ENCODE measurements at regions not wholly inside any gene's neighbourhood (a gene's known extent, or its start where the extent isn't known, plus 50 kb on each side); places are given as distances from the start of the nearest gene placed in this dataset.

DNA sequence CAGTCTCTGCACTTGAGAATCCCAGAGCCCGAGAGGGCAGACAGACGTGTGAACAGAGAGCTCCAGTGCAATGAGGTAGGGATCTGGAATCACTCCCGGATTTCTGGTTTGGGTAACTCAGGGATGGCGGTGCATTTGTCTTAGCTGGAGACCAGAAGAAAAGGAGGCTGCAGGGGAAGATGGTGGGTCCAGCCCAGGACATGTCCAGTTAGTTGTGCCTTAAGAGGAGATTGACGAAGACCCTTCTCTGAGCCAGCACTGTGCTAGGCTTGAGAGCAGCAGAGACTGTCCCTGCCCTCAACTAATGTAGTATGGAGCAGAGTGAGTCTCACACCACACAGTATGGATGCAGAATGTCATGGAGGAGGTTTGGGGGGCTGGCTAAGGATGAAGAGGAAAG, 150.6 kb upstream of the COPS8 start:
- DNase-seq (ENCODE audit: low spot score): no peak

DNA sequence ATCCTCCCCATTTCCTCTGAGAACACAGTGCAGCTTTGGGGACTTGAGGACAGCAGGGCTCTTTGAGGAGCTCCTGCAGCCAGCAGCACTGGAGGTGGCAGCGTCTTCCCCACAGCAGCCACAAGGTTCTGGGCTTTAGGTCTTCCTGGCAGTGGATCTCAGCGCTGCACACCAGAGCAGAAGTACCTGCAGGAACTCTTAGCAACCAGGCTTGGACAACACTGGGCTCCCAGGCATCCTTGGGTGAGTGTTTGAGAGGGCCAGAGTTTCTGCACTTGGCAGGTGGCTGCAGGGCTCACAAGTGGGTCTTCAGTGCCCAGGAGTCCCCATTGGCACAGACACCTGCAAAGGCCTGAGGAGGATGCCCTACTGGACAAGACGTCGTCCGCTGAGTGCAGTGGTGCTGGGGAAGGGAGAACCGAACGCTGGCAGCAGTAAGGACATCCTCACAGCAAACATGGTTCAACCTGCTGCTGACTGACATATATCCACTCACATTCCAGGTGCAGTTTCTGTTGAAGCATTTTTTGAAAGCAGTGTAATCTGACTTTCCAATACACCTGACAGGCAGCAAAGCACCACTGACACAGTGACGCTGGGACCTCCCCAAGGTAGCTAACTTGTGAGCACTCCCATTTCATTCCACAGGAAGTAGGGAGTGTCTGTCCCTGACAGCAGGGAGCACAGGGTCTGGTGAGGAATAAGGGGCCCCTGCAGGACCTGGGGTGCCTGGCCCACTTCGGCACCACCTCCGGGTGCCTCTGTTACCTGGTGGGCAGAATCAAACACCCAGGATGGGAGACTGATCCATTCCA, 149.9 kb upstream of the COPS8 start:
- no peak for DNase-seq (ENCODE audit: low spot score)

- no peak for DNase-seq (ENCODE audit: low spot score)
Measured at GRCh38 chr2:236936446-236936940, 149.2 kb upstream of the COPS8 start.

- no peak for DNase-seq (ENCODE audit: low spot score)
Measured at GRCh38 chr2:236938126-236938525, 147.6 kb upstream of the COPS8 start.

DNA sequence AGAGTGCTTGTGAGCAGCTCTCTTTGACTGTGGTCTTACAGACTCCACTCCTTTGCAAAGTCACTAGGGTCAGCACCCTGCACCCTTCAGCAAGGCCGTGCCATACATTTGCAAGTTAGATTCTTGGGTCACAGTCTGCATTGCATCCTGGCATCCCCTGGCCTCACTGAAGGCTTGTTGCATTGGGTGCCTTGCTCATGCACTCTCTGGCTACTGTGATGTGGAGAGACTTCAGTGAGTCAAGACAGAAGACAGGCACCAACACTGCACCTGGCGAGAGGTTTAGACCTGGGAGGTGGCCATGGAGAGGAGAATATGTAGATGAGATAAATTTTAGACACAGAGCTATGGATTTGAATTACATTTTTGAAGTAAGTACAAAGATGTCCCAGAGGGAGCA, 146.4 kb upstream of the COPS8 start:
- DNase-seq (ENCODE audit: low spot score): no peak

DNA sequence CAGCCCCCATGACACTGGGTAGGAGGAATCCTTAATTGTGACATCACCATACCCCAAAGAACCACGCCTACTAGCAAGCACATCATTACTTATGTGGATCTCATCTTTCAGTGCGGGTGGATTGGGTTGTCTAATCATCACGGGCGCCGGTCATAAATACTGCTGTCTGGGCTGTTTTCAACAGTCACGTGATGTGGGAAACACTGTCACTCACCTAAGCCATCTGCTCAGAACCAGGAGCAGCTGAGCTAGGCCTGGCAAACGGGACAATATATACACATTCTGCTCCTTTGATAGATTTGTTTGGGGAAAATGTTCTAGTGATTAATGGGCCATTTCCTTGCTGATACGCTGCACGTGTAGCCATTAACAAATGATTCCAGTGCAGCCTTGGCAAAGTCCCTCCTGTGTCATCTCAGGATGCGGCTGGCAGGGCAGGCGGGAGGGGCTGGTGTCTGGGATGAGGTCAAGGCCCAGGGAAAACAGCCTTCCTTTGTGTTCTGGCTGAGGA, 145.9 kb upstream of the COPS8 start:
- DNase-seq (ENCODE audit: low spot score): peak; percentile 34

GRCh38 chr2:236940497-236940896, 145.2 kb upstream of the COPS8 start:
- DNase-seq (ENCODE audit: low spot score): no peak

DNA sequence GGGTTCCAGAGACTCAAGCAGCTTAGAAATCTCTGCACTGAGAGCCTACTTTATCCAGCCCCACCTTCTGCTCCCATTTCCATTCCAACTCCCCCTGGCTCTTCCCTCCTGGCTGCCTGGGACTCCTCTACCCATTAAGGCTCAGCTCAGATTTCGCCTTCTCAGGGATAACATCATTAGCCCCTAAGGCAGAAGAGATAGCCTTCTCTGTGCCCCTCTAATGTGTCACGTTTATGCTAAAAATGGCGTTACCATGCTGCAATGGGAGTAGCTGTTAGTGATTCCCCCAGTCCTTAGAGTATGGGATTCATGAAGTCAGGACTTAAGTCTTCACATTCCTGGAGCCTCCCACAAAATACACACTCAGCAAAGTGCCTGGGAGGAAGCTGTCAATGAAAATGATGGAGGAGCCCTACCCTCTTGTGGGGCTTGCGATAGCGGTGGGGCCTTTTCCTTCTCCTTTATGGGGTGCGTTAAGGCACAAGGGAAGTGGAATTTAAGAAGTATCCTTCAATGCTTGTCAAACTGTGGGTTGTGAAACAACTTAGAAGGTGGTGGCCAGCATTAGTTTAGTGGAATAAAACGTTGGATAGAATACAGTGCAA, 144.7 kb upstream of the COPS8 start:
- DNase-seq (ENCODE audit: low spot score): no peak

- DNase-seq (ENCODE audit: low spot score): no peak
Measured at GRCh38 chr2:236941551-236941950, 144.1 kb upstream of the COPS8 start.

DNA sequence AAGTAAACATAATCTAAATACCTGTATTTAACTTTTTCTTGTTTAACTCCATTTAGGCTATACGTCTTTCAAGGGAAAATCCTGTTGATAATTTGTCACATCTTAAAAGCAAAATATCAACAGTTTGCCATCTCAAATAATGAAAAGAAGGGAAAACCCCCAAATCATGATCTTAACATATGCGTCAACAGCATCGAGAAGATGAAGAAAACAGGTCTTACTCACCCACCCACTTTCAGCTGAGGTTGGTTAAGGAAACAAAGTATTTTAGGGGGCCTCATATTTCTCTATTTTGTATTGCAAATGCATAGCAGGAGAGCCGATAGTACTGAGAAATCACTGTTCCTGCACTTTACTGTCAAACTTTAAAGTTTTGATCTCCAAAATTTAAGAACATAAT, 143.1 kb upstream of the COPS8 start:
- DNase-seq (ENCODE audit: low spot score): no peak

GRCh38 chr2:236943068-236943467, 142.6 kb upstream of the COPS8 start:
- DNase-seq (ENCODE audit: low spot score): no peak

- no peak for DNase-seq (ENCODE audit: low spot score)
Measured at GRCh38 chr2:236943841-236944513, 141.7 kb upstream of the COPS8 start.

GRCh38 chr2:236944561-236944960, 141.1 kb upstream of the COPS8 start:
- DNase-seq (ENCODE audit: low spot score): no peak

DNA sequence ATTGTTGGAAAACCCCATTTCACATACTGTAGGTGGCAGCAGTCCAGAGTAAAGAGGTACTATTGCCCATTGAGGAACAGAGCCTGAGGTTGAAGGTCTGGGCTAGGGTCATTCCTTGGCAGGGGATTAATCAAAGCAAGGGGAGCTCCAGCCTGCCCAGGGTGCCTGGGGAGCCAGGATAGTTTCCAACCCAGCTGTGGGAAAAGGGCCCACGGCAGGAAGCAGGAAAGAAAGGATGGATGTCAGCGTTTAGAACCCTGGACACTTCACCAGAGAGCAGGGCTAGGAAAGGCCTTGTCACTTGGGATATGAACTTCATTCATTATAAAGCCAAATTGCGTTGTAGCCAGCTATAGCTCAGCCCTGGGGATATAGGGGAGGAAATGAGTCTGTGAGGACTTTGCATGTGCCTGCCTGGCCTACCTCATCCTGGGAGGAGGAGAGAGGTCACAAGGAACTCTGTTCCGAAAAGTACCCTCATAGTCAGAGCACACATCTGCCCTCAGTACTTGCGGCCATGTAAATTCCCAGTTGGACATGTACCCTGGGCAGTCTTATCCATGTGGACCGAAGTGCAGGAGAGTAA, 140.2 kb upstream of the COPS8 start:
- no peak for DNase-seq (ENCODE audit: low spot score)

GRCh38 chr2:236946871-236947270, 138.8 kb upstream of the COPS8 start:
- peak; percentile 78 for DNase-seq (ENCODE audit: low spot score)

- no peak for DNase-seq (ENCODE audit: low spot score)
Measured at GRCh38 chr2:236947294-236947693, 138.4 kb upstream of the COPS8 start.

- no peak for DNase-seq (ENCODE audit: low spot score)
Measured at GRCh38 chr2:236947896-236948295, 137.8 kb upstream of the COPS8 start.

DNA sequence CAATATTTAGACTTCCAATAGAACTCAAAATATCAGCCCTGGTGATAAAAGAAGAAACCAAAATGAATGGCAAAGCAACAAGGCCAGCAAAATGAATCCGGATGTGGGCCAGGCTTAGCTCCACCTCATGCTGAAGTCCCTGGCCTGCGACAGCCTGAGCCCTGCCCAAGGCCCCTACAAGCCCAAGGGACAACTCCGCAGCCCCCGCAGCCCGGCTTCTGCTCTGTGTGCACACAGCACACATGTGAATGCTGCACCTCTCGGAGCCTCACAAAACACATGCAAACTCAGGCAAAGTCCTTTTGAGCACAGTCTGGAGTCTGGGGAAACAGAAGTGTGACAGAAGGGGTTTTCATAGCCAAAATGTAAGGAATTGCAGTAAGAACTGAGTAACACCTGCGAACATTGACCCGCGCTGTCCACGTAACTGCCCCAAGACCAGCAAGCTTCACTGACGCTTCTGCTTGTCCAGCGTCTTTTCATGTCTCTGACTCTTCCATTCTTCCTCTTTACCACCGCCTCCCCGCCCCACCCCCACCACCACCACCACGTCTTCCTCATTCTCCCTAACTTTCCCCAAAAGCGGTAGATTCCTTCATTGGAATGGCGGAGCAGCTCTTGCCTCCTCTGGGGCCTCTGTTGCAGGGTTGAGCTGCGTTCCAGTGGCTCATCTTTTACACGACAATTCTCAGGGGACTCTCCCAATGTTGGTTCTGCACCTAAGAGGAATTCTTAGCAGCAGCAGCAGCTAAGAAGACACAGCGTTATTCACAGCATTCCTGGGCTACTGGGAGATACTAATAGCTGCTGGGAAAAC, 136.4 kb upstream of the COPS8 start:
- DNase-seq (ENCODE audit: low spot score): no peak

DNA sequence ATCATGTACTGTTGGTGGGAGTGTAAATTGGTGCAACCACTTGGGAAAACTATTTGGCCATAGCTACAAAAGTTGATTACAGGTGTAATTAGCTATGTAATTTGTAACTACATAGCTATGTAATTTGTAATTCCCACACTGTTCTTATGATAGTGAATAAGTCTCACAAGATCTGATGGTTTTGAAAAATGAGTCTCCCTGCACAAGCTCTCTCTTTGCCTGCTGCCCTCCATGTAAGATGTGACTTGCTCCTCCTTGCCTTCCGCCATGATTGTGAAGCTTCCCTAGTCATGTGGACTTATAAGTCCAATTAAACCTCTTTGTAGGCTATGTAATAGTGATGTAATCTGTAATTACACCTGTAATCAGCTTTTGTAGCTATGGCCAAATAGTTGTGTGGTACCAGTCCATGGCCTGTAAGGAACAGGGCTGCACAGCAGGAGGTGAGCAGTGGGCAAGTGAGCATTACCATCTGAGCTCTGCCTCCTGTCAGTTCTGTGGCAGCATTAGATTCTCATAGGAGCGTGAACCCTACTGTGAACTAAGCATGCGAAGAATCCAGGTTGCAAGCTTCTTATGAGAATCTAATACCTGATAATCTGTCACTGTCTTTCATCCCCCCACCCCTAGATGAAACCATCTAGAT, 133.7 kb upstream of the COPS8 start:
- no peak for DNase-seq (ENCODE audit: low spot score)

DNA sequence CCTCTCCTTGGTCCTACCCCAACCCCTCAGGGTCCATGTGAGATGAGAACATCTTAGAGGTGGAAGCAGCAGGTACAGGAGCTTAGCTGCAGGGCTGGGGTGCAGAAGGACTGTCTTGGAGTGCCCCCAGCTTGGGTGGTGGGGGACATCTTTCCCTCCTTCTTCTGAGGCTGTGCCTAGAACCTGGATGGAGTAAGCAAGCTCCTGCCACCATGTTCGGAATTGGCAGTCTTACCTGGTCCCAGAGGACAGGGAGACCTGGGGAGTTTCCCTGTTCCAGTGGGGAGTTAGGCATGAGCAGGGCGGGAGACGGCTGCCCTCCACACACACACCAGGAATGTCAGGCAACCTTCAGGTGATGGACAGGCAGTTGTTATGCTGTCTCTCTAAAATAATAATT, 131.0 kb upstream of the COPS8 start:
- no peak for DNase-seq (ENCODE audit: low spot score)

DNA sequence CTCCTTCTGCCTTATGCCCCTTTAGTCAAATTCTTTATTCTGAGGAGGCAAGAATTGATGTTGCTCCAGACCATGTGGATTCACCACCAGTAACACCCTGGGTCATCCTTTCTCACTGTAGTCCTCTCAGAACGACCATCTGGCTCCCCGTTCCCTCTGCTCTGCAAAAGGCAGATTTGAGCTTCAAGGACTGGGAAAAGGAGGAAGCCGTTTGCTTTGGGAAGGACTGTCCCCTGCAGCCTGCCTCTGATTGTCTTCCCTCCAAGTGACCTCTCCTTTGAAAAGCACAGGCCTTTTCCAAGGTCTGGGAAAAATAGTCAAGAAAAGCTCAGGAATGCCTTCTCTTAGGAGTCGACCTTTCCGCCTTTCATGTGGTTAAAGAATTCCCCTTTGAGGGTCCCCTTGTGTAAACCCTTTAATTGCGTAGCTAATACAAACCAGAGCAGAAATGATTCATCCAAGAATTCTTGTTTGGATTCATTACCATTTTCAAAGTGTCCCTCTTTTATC, 130.1 kb upstream of the COPS8 start:
- no peak for DNase-seq (ENCODE audit: low spot score)

All from kidney capillary endothelial cell (primary cell).